ENCODE measurements at regions not wholly inside any gene's neighbourhood (a gene's known extent, or its start where the extent isn't known, plus 50 kb on each side); places are given as distances from the start of the nearest gene placed in this dataset.

GRCh38 chr20:23180451-23180921 lies 94.4 kb upstream of the CD93 start:
- TF ChIP-seq CTCF (conservative IDR thresholded peaks at IDR 0.05) (no peak), ZFX (IDR thresholded peaks at IDR 0.05) (no peak)
